Glutamatergic neuron (in vitro differentiated cells): ENCODE measurements at regions not wholly inside any gene's neighbourhood (a gene's known extent, or its start where the extent isn't known, plus 50 kb on each side); places are given as distances from the start of the nearest gene placed in this dataset.

Source experiments
- DNase-seq: peaks from one replicate; pipeline ENCODE4 v3.0.0; 2022
- H3K27ac Mint-ChIP-seq: one replicate; pipeline ENCODE4 v1.8.0; 2020; ENCODE audit warnings: mild to moderate bottlenecking, mixed read lengths, inconsistent platforms; ENCODE audit not compliant: unreplicated experiment
- H3K27me3 Mint-ChIP-seq: one replicate; pipeline ENCODE4 v1.8.0; 2020; ENCODE audit warnings: mild to moderate bottlenecking, moderate library complexity, mixed read lengths, inconsistent platforms; ENCODE audit not compliant: unreplicated experiment
- H3K36me3 Mint-ChIP-seq: one replicate; pipeline ENCODE4 v1.8.0; 2020; ENCODE audit warnings: mild to moderate bottlenecking, mixed read lengths, inconsistent platforms; ENCODE audit not compliant: unreplicated experiment
- H3K4me1 Mint-ChIP-seq: one replicate; pipeline ENCODE4 v1.8.0; 2020; ENCODE audit warnings: mild to moderate bottlenecking, low read depth, mixed read lengths, inconsistent platforms; ENCODE audit not compliant: unreplicated experiment
- H3K4me3 Mint-ChIP-seq: one replicate; pipeline ENCODE4 v1.8.0; 2020; ENCODE audit warnings: mild to moderate bottlenecking, mixed read lengths, inconsistent platforms; ENCODE audit not compliant: unreplicated experiment
- H3K9me3 Mint-ChIP-seq: one replicate; pipeline ENCODE4 v1.8.0; 2020; ENCODE audit warnings: mild to moderate bottlenecking, moderate library complexity, mixed read lengths, inconsistent platforms; ENCODE audit not compliant: unreplicated experiment
- TF ChIP-seq, protein P1 (sequence below): fragments of 200-600 bp; sonication (generic); IDR thresholded peaks from one replicate; pipeline ENCODE4 v1.5.0; 2021; ENCODE audit not compliant: partially characterized antibody, unreplicated experiment

DNA sequence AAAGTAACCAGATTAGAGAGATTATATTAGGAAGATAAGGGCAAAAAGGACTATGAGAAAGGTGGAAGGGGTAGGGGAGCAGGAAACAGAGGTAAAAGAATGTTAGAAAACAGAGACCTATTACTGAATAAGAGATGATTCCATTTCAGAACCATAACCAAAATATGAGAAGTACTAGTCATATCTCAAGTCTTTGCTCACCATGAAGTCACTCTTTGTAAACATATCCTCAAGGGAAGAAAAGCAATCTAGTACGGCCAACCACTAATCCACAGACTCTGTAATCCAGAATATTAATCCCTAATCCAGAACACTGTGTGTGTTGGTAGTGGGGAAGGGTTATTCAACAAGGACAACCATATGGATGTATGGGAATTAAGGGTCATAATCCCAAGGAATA is 92.0 kb downstream of the CDCA7 start:
- DNase-seq, result no peak
- Mint-ChIP-seq H3K27me3 (no peaks in the 10 kb centered on the region), H3K9me3 (no peaks in the 10 kb centered on the region), H3K4me1 (peaks cover 11% of the 10 kb centered on the region), H3K4me3 (no peak overlapping the region), H3K27ac (no peak overlapping the region), H3K36me3 (no peaks in the 10 kb centered on the region)
- TF ChIP-seq, protein P1, sequence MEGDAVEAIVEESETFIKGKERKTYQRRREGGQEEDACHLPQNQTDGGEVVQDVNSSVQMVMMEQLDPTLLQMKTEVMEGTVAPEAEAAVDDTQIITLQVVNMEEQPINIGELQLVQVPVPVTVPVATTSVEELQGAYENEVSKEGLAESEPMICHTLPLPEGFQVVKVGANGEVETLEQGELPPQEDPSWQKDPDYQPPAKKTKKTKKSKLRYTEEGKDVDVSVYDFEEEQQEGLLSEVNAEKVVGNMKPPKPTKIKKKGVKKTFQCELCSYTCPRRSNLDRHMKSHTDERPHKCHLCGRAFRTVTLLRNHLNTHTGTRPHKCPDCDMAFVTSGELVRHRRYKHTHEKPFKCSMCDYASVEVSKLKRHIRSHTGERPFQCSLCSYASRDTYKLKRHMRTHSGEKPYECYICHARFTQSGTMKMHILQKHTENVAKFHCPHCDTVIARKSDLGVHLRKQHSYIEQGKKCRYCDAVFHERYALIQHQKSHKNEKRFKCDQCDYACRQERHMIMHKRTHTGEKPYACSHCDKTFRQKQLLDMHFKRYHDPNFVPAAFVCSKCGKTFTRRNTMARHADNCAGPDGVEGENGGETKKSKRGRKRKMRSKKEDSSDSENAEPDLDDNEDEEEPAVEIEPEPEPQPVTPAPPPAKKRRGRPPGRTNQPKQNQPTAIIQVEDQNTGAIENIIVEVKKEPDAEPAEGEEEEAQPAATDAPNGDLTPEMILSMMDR, result no peak

DNA sequence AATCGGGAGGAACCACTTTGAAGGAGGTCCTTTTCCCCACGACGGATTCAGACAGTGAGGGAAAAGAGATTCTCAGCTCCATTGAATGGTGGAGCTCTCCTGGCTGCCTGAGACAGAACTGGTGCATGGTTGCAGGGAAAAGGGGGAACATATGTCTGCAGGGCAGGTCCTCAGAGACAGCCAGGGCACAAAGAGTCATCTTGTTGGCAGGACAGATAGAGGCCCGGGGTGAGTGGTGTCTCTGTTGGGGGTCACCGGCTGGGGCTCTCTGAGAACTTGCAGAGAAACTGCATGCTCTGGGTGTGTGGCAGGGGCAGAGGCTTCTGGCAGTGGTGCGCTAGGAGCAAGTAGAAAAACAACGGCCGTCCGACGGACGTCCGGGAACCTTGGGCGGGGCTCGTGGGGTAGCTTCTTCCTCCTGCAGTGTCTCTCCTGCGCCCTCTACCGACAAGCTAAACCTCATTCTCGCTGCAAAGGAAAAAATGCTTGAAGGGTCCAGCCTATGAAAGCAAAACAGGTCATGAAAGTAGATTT is 94.3 kb downstream of the CDCA7 start:
- peaks cover 23% of the 10 kb centered on the region for H3K4me1 Mint-ChIP-seq
- peak overlapping the region; percentile 82 for H3K4me3 Mint-ChIP-seq
- no peaks in the 10 kb centered on the region for H3K27me3 Mint-ChIP-seq
- peak; percentile 91 for DNase-seq
- H3K27ac Mint-ChIP-seq, result peak overlapping the region; percentile 99
- H3K36me3 Mint-ChIP-seq, result no peaks in the 10 kb centered on the region
- no peaks in the 10 kb centered on the region for H3K9me3 Mint-ChIP-seq
- TF ChIP-seq, protein P1, result peak; percentile 72

DNA sequence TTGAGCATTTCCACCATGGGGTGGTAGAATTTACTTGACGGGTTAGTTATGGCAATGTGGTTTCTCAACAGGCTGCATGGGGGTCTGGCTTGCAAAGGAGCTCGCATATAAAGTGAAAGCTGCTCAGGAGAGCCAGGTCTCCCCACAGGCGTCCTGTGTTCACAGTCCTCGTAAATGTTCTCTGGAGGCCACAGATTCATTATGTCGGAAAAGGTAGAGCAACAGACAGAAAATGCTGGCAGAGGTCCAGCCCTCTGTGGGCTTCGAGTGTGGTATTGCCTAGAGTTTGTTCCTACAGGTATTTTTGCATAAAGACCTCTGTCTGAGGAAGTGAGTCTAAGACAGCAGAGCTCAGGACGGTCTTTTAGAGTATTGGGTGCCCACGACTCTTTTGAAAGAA is 96.4 kb downstream of the CDCA7 start:
- Mint-ChIP-seq H3K4me3 (no peak overlapping the region), H3K27me3 (peaks cover 4% of the 10 kb centered on the region), H3K9me3 (no peaks in the 10 kb centered on the region), H3K27ac (no peak overlapping the region), H3K36me3 (no peaks in the 10 kb centered on the region), H3K4me1 (peaks cover 23% of the 10 kb centered on the region)
- DNase-seq, result no peak
- TF ChIP-seq, protein P1, result no peak

DNA sequence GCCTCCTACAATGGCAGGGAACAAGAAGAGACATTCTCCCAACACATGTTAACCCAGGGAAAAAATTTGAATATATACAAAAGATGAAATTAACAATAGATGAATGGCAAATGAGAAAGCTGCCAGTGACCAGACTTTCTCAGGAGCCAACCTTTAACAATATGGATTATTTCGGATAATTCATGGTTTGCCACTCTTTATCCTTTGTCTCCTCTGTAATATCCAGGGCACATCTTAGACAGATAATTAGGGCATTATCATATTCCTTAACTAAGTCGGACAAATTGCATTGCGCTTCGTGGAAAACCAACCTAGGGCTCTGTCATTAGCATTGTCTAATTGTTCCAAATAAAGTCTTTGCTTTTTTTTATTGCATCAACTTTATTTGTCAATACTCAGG is 97.3 kb downstream of the CDCA7 start:
- no peak for DNase-seq
- Mint-ChIP-seq H3K36me3 (no peaks in the 10 kb centered on the region), H3K4me1 (peaks cover 25% of the 10 kb centered on the region), H3K9me3 (no peaks in the 10 kb centered on the region), H3K27ac (no peak overlapping the region), H3K27me3 (peaks cover 6% of the 10 kb centered on the region), H3K4me3 (no peak overlapping the region)
- TF ChIP-seq, protein P1, result no peak

DNA sequence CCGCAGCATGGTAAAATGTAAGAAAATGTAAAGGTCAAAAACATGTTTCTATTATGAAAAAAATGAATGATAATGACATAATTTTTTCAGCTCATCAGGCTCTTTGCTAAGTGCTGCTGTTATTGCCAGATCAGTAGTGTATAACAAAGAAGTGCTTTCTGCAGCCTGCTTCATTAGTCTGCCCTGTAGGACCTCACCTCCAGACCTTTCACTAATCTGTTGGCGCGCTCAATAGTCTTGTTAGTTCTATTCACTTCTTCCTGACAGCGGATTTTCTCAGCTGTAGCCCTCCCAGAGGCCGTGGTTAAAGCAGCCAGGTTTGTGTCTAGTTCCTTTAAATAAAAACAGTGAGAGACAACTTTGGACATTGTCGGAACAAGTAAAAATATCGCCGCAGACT is 97.7 kb downstream of the CDCA7 start:
- Mint-ChIP-seq H3K27me3 (peaks cover 6% of the 10 kb centered on the region), H3K36me3 (no peaks in the 10 kb centered on the region), H3K27ac (no peak overlapping the region), H3K4me3 (no peak overlapping the region), H3K4me1 (peaks cover 28% of the 10 kb centered on the region), H3K9me3 (no peaks in the 10 kb centered on the region)
- TF ChIP-seq, protein P1, result no peak
- no peak for DNase-seq
